Fibroblast of skin of scalp (primary cell): ENCODE measurements at regions not wholly inside any gene's neighbourhood (a gene's known extent, or its start where the extent isn't known, plus 50 kb on each side); places are given as distances from the start of the nearest gene placed in this dataset.
"Not testable (repeated sequence)": the region's sequence is repeated elsewhere in the genome, so short reads cannot be mapped to it uniquely, and the experiment has no call there.

Experiments
- DNase-seq: peaks from one replicate; pipeline ENCODE4 v3.0.0-alpha.2; 2013

DNA sequence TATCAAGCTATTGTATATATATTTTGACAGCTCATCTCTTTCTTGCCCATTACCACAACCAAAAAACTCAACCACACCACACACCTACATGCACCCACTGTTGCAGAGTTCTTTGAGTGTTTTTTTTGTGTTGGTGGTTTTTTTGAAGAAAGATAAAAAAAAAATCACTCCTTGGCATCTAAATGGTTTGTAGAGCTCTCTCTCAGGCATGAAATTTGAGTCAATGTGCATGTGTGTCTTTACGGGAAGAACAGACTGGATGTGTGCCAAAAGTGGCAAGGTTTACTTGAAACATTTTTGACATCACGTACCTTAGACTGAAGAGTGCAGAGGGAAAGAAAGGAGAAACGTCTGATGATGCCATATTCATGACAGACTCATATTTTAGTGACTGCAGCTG is 154.2 kb downstream of the FHIP1A start:
- no peak for DNase-seq

DNA sequence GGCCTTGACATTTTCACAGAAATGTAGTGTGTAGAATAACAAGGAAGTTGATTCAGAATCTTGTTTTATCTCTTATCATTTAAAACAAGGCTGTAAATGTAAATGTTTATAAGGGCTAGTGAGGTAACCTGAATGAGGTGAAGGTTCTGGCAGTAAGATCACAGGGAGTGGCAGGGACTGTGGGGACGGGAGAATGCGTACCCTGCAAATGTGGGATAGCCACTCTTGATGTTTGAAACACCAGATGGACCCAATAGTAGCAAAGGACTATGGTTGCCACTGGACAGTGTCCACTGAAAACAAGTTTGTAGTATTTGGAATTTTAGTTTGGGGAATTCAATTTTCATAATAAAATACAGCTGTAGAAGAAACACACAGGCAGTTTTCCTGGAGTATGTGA is 155.3 kb downstream of the FHIP1A start:
- no peak for DNase-seq

DNA sequence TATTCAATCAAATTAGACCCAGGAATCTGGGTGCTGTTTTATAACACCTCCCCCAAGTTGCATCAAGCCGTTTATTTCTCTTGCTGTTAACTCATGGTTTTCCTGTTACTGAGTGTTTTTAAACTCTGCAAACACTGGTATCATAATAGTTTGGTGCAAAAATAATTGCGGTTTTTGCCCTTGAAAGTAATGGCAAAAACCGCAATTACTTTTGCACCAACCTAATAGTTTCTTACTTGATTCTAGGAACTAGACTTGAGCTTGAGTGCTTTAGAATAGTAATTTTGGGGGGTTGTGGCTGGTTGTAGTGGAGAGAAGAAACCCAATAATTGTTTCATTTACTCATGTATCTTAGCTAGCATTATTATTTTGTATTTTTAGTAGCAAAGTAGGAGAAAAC is 156.6 kb downstream of the FHIP1A start:
- no peak for DNase-seq

DNA sequence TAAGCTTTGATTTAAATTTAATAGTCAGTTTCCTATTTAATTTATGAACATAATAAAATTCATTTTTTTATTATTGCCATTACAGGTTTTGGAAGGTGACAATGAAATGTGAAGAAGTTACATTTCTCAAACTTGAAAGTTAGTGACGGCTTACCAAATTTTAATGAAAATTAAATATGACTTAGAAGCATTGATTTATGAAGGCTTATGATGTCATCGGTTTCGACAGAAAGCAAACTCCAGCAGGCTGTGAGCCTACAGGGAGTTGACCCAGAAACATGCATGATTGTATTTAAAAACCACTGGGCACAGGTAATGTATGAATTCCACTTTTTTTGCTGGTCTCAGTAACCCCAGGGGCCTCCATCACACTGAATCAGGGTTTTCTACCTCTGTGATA is 157.1 kb downstream of the FHIP1A start:
- DNase-seq, result no peak

DNA sequence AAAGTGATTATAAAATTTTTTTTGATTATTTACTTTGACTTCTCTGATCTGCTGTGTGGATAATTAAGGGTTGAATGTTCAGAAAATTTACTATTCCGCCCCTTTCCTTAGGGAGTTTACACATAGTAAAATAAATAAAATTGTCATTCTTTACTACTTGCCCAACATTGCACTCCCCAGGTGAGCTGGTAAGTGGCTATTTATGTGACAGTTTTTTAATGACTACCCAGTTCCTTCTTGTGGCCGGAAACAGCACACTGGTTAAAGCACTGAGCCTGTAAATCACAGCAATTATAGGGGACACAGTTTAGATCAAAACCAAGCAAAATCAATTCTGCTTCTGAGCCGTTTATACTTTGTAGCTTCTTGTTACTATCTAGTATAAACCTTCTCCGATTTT is 158.1 kb downstream of the FHIP1A start:
- DNase-seq, result no peak

DNA sequence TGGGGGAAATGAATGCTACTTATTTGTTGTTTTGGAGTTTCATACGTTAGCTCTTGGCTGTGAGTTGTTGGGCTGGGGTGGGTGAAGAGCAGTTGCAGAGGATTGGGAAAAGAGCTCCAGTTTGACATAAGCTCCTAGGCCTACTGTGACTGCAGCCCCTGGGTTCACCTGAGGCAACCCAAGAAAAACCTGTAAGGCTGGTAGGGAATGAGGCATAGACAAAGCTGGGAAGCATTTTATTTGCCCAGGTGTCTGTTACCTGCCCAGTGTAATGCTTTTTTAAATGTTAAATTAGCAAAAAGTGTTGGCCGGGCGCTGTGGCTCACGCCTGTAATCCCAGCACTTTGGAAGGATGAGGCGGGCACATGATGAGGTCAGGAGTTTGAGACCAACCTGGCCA is 160.0 kb downstream of the FHIP1A start:
- no peak for DNase-seq

DNA sequence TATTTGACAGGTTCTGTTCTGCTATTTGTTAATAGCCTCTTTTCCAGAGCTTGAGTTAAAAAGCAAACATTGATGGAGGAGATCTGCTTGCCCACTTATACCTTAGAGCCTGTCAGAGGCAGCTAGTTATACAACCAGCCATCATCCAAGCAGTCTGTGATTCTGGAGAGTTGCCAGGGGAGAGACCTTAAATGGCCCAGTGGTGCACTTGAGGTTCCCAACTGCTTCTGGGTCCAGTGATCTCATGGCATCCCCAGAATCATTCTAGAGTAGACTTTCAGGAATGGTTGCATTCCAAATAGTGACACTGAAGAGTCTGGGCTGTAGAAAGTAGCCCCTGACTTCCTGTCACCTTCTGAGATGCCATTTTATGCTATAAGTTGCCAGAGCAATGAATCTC is 160.7 kb downstream of the FHIP1A start:
- no peak for DNase-seq

DNA sequence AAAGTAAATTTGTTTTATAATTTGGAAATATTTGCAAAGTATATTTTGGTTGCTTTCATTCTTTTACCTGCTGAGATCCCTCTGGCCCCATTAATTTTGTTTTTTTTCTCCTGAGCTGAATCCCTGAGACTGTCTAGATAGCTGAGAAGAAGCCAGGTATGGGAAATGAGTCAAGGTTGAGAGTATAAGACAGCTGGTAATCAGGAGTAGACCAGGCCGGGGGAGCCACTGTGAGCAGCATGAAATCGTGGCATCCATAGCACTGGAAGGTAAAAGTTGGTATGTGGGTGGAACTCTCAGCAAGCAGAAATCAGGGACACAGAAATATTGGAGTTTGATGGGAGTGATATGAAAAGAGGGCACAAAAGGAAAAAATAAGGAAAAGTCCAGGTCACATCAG is 164.5 kb downstream of the FHIP1A start:
- DNase-seq, result no peak

DNA sequence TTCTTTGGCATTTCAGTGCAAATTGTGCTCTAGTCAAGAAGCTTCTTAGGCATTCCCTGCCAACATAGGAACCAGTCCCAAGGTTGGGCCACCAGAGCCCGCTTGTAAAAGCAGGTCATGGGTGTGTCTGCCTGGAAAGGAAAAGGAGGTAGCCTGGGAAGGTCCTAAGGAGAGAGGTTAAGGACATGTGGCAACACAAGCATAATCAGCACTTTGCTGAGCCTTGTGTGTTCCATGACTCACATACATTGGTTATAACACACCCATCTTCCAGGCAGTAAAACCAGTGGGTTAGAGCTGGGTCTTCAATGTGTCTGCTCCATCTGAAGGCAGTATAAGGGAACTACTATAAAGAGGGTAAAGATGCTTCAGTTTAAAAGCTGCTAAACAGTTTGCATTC is 165.0 kb downstream of the FHIP1A start:
- DNase-seq, result no peak

DNA sequence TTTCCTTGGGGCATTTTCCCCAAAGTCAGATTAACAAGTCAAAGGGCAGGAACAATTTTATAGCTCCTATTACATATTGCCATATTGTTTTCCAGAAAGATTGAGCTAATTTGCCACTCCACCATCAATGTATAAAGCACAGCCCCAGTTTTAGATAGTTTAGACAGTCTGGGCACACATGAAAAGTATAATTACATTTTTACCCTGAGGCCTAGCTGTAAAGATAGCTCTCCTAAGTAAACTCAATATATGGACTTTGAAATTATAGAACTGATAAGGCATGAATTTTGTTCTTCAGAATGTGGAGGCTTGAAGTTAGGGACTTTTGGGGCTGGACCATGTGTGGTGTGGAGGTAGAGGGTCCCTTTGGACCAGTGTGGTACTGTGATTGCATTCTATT is 166.0 kb downstream of the FHIP1A start:
- DNase-seq, result no peak

DNA sequence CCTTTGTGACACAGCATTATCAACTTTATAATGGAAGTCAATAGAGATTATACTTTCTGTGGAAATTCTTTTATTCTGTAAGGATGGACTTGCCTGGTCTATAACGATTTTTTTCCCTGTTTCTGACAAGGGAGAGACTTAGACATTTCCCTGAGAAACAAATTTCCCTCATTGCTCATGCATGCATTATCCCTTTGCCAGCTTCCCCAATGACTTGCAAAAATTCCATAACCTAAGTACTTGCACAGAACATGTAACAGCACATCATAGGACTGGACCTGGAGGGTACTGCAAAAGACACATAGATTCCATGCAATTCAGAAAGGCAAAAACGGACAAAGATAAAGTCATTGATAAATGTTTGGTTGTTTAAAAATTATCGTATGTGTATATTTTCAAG is 166.7 kb downstream of the FHIP1A start:
- no peak for DNase-seq

DNA sequence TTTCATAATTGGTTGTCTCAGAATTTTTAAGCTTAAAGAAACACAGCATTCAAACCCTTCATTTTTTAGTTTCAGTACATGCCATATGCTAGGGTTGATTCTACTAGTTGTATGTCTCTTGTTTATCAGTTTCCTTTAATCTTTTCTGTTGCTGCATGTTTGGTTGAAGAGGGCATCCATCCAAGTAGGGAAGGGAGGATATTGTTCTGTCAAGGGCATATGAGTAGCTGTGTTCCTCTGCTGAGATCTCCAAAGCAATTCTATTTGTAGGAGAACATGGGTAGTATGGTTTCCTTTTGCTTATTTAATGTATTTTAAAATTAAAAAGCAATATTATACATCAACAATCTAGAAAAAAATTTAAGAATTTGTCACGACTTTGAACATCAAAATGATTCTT is 167.7 kb downstream of the FHIP1A start:
- DNase-seq, result no peak

DNA sequence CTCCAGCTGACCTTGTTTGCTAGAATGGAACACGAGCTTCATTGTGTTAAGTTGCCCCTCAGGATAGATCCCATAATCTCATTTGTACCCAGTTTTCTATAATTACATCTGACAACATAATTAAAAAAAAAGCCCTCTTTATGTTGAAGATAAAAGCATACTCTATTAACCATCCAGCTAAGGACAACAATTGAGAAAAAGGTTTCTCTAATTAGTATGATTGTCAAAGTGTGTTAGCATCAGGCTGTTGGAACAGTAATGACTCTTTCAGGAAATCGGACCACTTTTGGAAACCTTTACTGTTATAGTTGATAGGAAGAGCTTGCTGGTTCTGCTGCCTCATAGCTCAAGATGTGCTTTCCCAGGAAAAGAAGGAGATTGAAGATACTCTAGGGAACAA is 172.6 kb downstream of the FHIP1A start:
- no peak for DNase-seq

DNA sequence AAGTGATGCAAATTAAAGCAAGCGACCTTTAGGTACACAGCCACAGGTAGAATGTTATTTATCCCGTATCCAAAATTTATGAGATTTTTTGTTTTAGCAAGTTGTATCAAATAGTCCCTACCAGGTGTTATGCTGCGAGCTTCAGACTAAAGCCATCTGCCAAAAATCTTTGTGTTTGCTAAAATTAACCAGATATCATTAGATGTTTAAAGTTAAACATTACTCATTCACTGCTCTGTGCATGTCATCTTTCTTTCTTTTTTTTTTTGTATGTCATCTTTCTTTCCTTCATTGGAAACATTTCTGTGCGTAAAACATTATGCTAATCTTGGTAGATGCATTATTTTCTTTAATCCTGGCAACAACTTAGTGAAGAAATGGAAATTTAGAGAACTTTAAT is 173.1 kb downstream of the FHIP1A start:
- no peak for DNase-seq

DNA sequence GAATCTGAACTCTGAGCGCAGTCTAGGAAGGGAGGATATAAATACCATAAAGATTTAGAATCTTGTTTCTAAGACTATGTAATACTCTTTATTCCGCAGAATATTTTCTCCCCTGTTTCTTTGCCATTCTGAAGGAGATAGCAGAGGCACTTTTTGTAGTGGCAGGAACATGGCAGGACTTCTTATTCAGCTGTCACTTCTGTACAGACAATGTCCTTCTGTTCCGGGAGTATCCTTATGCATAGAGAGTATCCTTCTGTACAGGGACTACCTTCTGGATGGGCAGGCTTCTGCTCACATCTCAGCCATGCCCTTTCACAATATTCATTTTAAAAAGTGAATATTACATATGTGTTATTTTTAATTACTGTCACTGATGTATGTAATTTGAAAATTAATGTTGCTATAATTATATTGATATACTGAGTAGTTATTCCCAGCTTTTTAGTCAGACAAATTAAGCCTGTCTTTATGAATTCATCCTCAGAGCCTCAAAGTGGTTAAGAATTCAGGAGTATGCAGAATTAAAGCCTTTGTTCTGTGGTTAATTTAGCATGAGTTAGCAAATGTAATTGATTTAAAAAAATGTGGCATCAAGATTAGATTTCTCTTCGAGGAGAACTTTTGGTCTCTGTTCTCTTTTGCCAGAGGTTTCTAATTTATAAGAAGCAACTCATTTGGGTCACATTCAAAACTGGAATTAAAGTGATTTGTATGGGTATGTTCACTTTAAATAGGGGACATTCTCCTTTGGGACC is 174.4 kb downstream of the FHIP1A start:
- DNase-seq, result no peak

DNA sequence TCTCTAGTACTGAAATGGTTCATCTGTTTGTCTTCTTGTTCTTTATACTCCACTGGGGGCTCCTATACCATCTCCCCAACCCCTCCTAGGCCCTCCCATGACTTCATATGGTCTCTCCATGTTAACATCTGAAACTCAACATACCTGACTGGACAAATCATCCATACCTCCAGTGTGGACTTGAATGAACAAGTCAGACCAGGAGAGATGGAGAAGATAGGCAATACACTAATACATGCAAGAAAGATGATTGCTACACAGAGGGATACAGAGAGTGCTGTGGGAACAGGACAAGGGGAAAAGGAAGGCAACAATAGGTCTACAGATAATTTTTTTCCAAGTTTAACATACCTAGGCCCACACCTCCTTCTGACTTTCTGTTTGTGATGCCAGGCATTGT is 175.1 kb downstream of the FHIP1A start:
- DNase-seq, result no peak

DNA sequence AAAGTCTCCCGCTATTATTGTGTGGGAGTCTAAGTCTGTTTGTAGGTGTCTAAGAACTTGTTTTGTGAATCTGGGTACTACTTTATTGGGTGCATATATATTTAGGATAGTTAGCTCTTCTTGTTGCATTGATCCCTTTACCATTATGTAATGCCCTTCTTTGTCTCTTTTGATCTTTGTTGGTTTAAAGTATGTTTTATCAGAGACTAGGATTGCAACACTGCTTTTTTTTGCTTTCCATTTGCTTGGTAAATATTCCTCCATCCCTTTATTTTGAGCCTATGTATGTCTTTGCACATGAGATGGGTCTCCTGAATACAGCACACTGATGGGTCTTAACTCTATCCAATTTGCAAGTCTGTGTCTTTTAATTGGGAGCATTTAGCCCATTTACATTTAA is 165.2 kb downstream of the GATB start:
- not testable (repeated sequence) for DNase-seq

DNA sequence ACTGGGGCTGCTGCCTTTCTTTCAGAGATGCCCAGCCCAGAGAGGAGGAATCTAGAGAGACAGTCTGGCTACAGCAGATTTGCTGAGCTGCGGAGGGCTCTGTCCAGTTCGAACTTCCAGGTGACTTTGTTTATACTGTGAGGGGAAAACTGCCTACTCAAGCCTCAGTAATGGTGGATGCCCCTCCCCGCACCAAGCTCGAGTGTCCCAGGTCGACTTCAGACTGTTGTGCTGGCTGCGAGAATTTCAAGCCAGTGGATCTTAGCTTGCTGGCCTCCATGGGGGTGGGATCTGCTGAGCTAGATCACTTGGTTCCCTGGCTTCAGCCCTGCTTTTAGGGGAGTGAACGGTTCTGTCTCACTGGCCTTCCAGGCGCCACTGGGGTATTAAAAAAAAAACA is 163.1 kb downstream of the GATB start:
- not testable (repeated sequence) for DNase-seq

DNA sequence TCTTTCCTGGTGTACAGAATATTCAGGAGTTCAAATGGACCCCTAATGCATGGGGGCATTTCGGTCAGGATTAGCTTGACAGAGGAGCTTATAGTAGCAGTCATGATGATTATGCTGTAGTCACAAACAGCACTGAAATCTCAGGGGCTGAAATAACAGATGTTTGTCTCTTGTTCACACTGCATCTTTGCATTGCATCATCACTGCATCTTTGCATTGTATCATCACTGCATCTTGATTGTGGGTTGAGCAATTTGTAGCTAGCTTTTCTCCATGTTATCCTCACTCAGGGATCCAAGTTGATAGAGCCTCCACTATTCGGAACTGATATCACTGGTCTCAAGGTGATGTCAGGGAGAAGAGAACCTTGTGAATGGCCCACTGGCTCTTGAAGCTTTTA is 160.9 kb downstream of the GATB start:
- no peak for DNase-seq

DNA sequence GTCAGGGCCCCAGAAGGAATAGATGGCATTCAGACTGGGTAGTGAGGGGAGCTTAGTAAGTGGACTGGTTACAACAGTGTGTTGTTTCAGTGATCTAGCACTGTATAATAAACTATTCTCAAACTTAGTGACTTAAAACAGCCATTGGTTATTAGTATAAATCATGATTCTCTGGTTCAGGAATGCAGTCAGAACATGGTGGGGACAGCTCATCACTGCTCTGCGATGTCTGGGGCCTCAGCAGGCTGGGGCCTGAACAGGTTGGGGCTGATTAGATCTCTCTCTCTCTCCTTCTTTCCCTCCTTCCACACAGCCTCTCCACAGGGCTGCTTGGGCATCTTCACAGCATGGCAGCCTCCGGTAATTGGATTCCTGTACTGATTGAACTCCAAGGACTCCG is 160.4 kb downstream of the GATB start:
- DNase-seq, result no peak

DNA sequence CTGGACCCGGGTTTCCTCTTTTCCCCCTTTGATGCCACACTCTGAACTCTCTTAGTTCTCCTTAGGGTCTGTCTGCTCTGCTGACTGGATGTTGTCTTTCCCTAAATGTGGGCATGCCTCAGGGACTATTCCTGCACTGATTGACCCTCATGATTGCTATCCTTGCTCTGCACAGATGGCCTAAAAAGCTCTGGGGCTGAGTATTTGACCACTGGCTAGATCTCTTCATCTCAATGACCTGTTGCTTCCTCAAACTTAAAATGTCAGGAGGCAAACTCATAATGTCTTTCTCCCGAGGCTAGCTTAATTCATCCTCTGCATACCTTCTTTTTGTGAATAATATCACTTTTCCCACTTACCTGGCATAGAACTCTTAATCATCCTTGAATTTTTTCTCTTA is 157.4 kb downstream of the GATB start:
- no peak for DNase-seq

DNA sequence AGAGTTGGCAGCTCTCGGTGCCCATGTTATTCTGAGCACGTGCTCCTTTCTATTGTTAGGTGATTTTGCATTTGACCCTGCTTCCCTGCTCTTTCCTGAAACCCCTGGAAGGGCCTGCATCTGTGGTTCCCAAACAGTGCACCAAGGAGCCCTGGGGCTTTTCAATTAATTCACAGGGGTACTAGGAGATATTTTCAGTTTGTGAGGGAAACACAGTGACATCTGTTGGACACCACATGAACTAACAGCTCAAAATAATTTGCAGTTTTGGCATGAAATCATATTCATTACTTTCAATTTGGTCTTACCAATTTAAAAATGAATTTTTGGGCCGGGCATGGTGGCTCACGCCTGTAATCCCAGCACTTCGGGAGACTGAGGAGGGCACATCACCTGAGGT is 156.6 kb downstream of the GATB start:
- DNase-seq, result peak; percentile 20

DNA sequence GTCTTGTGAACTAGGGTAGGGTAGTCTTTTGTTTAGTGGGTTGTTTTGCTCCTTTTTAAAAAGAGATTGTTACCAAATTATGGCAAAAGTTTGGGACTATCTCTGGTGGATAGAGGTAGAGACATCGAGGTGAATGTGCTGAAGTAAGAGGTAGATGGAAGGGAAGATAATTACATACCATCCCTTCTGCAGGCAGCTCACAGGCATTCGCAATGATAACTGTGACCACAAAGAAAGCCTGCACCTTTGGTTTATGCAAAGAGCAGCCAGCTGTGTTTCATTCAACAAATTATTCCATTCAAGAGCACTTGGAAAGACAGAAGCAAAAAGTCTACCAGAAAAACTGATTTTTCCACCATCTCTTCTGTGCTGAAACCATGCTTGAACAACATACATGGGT is 155.6 kb downstream of the GATB start:
- DNase-seq, result no peak

DNA sequence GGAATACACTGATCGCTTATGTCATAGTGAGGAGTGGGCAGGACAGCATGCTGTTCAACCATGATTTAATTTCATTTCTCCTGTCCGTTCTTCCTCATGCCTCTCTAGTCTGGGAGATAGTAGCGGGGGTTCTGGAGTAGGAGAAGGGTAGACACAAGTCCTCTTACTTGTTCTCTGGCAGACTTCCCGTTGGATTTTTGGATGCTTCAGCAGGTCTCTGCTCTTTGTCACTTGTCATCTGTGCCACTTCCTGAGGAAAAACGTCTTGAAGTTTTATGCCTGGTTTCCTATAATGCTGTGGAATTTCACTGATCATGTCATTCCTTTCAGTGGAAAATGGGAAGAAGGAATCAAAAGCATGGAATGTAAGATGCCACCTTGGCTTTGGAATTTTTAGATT is 154.7 kb downstream of the GATB start:
- no peak for DNase-seq

DNA sequence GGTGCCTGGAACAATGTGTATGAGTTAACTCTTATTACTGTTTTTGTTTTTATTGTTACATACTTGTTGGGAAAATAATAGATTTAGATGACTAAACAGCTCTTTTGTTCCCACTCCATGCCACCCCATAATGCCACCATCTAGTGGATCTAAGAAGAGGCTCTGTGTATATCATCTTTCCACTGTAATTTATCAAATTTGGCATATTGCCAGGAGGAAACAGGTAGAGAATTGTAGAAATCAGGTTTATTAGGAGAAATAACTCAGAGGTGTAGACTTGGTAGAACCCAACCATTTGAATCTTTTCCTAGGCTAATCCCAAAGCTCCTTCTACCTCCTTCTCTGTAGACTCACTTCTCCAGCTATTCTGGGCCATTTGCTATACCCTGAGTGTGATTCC is 150.6 kb downstream of the GATB start:
- DNase-seq, result no peak
